Lung (tissue), 11 donors: ENCODE measurements at regions not wholly inside any gene's neighbourhood (a gene's known extent, or its start where the extent isn't known, plus 50 kb on each side); places are given as distances from the start of the nearest gene placed in this dataset.

Source experiments
- ATAC-seq: fragments of 200-7000 bp; cut with Tn5 transposase; one replicate; pipeline ENCODE4 v1.9.1; 2020; ENCODE audit warnings: moderate number of reproducible peaks; ENCODE audit not compliant: insufficient read depth, low FRiP score
- DNase-seq, 3 donors: peaks; one replicate each; pipeline ENCODE4 v3.0.0-alpha.2; 2013 to 2017
- H3K27ac ChIP-seq, 2 donors: one replicate each; pipeline ENCODE4 v1.5.1; 2013; ENCODE audit warnings: mild to moderate bottlenecking in 2 of 2, moderate library complexity in 2 of 2, control low read depth in 1 of 2, inconsistent platforms in 1 of 2, low read depth in 1 of 2, low read length in 1 of 2
- H3K27me3 ChIP-seq, 3 donors: one replicate each; pipeline ENCODE4 v1.5.1; 2013; ENCODE audit warnings: low read length in 2 of 3; ENCODE audit not compliant: control insufficient read depth in 3 of 3, insufficient read depth in 3 of 3
- H3K36me3 ChIP-seq, 4 donors: one replicate each; pipeline ENCODE4 v1.5.1; 2013; ENCODE audit warnings: low read length in 4 of 4, mild to moderate bottlenecking in 1 of 4, moderate library complexity in 1 of 4; ENCODE audit not compliant: control insufficient read depth in 4 of 4, insufficient read depth in 4 of 4
- H3K4me1 ChIP-seq, 5 donors: one replicate each; pipeline ENCODE4 v1.5.1; 2013; ENCODE audit warnings: low read length in 5 of 5, mild to moderate bottlenecking in 2 of 5, moderate library complexity in 1 of 5; ENCODE audit not compliant: control insufficient read depth in 5 of 5, insufficient read depth in 5 of 5
- H3K4me3 ChIP-seq: one replicate; pipeline ENCODE4 v1.5.1; 2013; ENCODE audit warnings: mild to moderate bottlenecking, control low read depth, moderate library complexity
- H3K9ac ChIP-seq, 2 donors: one replicate each; pipeline ENCODE4 v1.5.1; 2013; ENCODE audit warnings: low read length in 2 of 2, control low read depth in 1 of 2; ENCODE audit not compliant: insufficient read depth in 1 of 2
- H3K9me3 ChIP-seq, 4 donors: one replicate each; pipeline ENCODE4 v1.5.1; 2013; ENCODE audit warnings: low read length in 3 of 4, mild to moderate bottlenecking in 1 of 4, moderate library complexity in 1 of 4; ENCODE audit not compliant: control insufficient read depth in 4 of 4, insufficient read depth in 3 of 4
- CTCF ChIP-seq: IDR thresholded peaks from 2 replicates; pipeline ENCODE4 v1.5.1; 2012; ENCODE audit warnings: mild to moderate bottlenecking; ENCODE audit errors: control extremely low read depth, extremely low read depth
- WGBS, 2 donors: extraction: QIAGEN DNeasy Blood & Tissue Kit; methylation state at CpG; one replicate each; pipeline ENCODE4 v1.1.7; 2013; 5-methylcytosine and 5-hydroxymethylcytosine counted together
- donor health status: control.
- donor health status: control.
- donor health status: Bipolar disorder and iron deficiency.
- donor health status: healthy.
- donor health status: DM: yes; HTN: yes; CAD: no.

GRCh38 chr18:78549971-78550370 lies 429.6 kb upstream of the SALL3 start:
- DNase-seq (no peak), ATAC-seq (no peak)
- peaks cover 0 to 6% (median 2%) of the 10 kb centered on the region in 4 donors for H3K9me3 ChIP-seq
- no peak for TF ChIP-seq CTCF
- no peaks in the 10 kb centered on the region for H3K27me3 ChIP-seq
- peaks cover 0 to 5% (median 2%) of the 10 kb centered on the region in 5 donors for H3K4me1 ChIP-seq
- H3K9ac ChIP-seq: no peak overlapping the region
- 88 to 95% methylated on average over 8 of the region's 8 CpGs for WGBS, 2 donors
- no peak overlapping the region for H3K27ac ChIP-seq
- no peaks in the 10 kb centered on the region for H3K36me3 ChIP-seq
- no peak overlapping the region for H3K4me3 ChIP-seq

- Histone ChIP-seq H3K4me3 (no peak overlapping the region), H3K4me1 (peaks cover 0 to under 1% (median 0%) of the 10 kb centered on the region in 5 donors), H3K9me3 (peaks cover 0 to 11% (median 3%) of the 10 kb centered on the region in 4 donors), H3K27ac (no peak overlapping the region), H3K36me3 (no peaks in the 10 kb centered on the region), H3K27me3 (no peaks in the 10 kb centered on the region), H3K9ac (no peak overlapping the region)
- TF ChIP-seq CTCF: no peak
- 83 to 95% methylated on average over 13 of the region's 13 CpGs for WGBS, 2 donors
- ATAC-seq (no peak), DNase-seq (no peak)
Observed at GRCh38 chr18:78554944-78555608, 424.5 kb upstream of the SALL3 start.

GRCh38 chr18:78557371-78557770 lies 422.2 kb upstream of the SALL3 start:
- 93% methylated on average over 8 of the region's 8 CpGs for WGBS, 2 donors

More at GRCh38 chr18:78557371-78557770, 422.2 kb upstream of the SALL3 start:
- H3K36me3 ChIP-seq: no peaks in the 10 kb centered on the region
- no peak overlapping the region for H3K4me3 ChIP-seq
- ATAC-seq (no peak), DNase-seq (no peak)
- peaks cover 0 to 6% (median 0%) of the 10 kb centered on the region in 5 donors for H3K4me1 ChIP-seq
- no peak for TF ChIP-seq CTCF
- no peaks in the 10 kb centered on the region for H3K27me3 ChIP-seq
- no peak overlapping the region for H3K9ac ChIP-seq
- H3K9me3 ChIP-seq: peaks cover 0 to 11% (median 3%) of the 10 kb centered on the region in 4 donors
- H3K27ac ChIP-seq: no peak overlapping the region
